GM06990 (cell line): ENCODE measurements at regions not wholly inside any gene's neighbourhood (a gene's known extent, or its start where the extent isn't known, plus 50 kb on each side); places are given as distances from the start of the nearest gene placed in this dataset.

Experiments used
- DNase-seq: peaks from one replicate; pipeline ENCODE4 v3.0.0-alpha.2; 2011; ENCODE audit not compliant: insufficient read length; ENCODE audit errors: extremely low read depth
- H3K27me3 ChIP-seq: replicated peaks from 2 replicates; pipeline ENCODE4 v1.6.0; 2011; ENCODE audit warnings: low read length; ENCODE audit not compliant: control insufficient read depth, insufficient read depth
- H3K36me3 ChIP-seq: 2 replicates; pipeline ENCODE4 v1.5.1; 2011; ENCODE audit warnings: low read length; ENCODE audit not compliant: control insufficient read depth, insufficient read depth
- H3K4me3 ChIP-seq: replicated peaks from 2 replicates; pipeline ENCODE4 v1.5.1; 2011; ENCODE audit warnings: low read depth, mild to moderate bottlenecking, control low read depth, low read length
- CTCF ChIP-seq: IDR thresholded peaks from 2 replicates; pipeline ENCODE4 v1.5.1; 2011; ENCODE audit warnings: low read length, control low read depth, mild to moderate bottlenecking, inconsistent platforms; ENCODE audit not compliant: insufficient read depth, poor library complexity, severe bottlenecking

- no peaks in the 10 kb centered on the region for H3K27me3 ChIP-seq
- no peaks in the 10 kb centered on the region for H3K36me3 ChIP-seq
- H3K4me3 ChIP-seq: no peak overlapping the region
- DNase-seq: no peak
- TF ChIP-seq CTCF: no peak
These were observed 161.8 kb upstream of the B3GALT2 start for GRCh38 chr1:193348091-193348768.

- no peaks in the 10 kb centered on the region for H3K36me3 ChIP-seq
- no peak for DNase-seq
These were observed 159.7 kb upstream of the B3GALT2 start for GRCh38 chr1:193346085-193346484.

GRCh38 chr1:193342811-193343210, 156.4 kb upstream of the B3GALT2 start:
- DNase-seq: no peak
- Histone ChIP-seq H3K36me3 (no peaks in the 10 kb centered on the region), H3K27me3 (no peaks in the 10 kb centered on the region), H3K4me3 (no peak overlapping the region)
- no peak for TF ChIP-seq CTCF

More at GRCh38 chr1:193346085-193346484, 159.7 kb upstream of the B3GALT2 start:
- Histone ChIP-seq H3K4me3 (no peak overlapping the region), H3K27me3 (no peaks in the 10 kb centered on the region)
- no peak for TF ChIP-seq CTCF

GRCh38 chr1:193340331-193340730, 153.9 kb upstream of the B3GALT2 start:
- TF ChIP-seq CTCF: no peak
- Histone ChIP-seq H3K4me3 (no peak overlapping the region), H3K36me3 (no peaks in the 10 kb centered on the region), H3K27me3 (no peaks in the 10 kb centered on the region)
- no peak for DNase-seq

GRCh38 chr1:193339401-193339800, 153.0 kb upstream of the B3GALT2 start:
- no peaks in the 10 kb centered on the region for H3K27me3 ChIP-seq
- H3K4me3 ChIP-seq: no peak overlapping the region
- no peaks in the 10 kb centered on the region for H3K36me3 ChIP-seq
- TF ChIP-seq CTCF: no peak
- DNase-seq: no peak

- Histone ChIP-seq H3K36me3 (no peaks in the 10 kb centered on the region), H3K4me3 (no peak overlapping the region), H3K27me3 (no peaks in the 10 kb centered on the region)
- peak; percentile 22 for TF ChIP-seq CTCF
- DNase-seq: peak; percentile 31
These were observed 151.8 kb upstream of the B3GALT2 start for GRCh38 chr1:193338194-193338593.
